HG03097 (cell line): ENCODE measurements at regions not wholly inside any gene's neighbourhood (a gene's known extent, or its start where the extent isn't known, plus 50 kb on each side); places are given as distances from the start of the nearest gene placed in this dataset.
"Not testable (repeated sequence)": the region's sequence is repeated elsewhere in the genome, so short reads cannot be mapped to it uniquely, and the experiment has no call there.

Source experiments
- ATAC-seq: cut with Tn5 transposase; IDR thresholded peaks from one replicate; pipeline ENCODE4 v1.9.1; 2021; ENCODE audit not compliant: unreplicated experiment, low FRiP score

- ATAC-seq: no peak
These were observed 968.4 kb upstream of the NRXN1 start for GRCh38 chr2:52000151-52000855.

DNA sequence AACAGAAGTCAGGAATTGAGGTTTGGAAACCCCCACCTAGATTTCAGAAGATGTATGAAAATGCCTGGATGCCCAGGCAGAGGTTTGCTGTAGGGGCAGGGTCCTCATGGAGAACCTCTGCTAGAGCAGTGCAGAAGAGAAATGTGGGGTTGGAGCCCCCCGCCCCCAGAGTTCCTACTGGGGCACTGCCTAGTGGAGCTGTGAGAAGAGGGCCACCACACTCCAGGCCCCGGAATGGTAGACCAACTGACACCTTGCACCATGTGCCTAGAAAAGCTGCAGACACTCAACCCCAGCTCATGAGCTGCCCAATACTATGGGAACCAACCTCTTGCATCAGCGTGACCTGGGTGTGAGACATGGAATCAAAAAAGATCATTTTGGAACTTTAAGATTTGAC, 967.0 kb upstream of the NRXN1 start:
- ATAC-seq: no peak

GRCh38 chr2:51997571-51997970, 965.6 kb upstream of the NRXN1 start:
- ATAC-seq: no peak

DNA sequence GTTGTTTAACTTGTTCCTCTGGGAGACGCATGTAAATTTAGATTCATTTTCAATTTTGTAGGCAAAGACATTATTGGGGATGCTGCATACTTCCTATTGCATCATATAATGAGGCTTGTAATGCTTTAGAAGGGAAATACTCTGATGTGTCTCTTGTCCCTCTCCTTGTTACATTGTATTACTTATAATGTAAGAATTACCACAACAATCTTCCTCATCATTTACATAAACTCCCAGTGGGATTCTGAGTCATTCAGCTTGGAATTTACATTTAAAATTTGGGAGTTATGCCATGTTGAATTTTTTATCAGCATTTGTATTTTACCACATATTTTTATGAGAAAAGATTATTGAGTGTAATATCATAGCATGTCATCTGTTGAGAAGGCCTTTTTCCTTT, 963.4 kb upstream of the NRXN1 start:
- no peak for ATAC-seq

DNA sequence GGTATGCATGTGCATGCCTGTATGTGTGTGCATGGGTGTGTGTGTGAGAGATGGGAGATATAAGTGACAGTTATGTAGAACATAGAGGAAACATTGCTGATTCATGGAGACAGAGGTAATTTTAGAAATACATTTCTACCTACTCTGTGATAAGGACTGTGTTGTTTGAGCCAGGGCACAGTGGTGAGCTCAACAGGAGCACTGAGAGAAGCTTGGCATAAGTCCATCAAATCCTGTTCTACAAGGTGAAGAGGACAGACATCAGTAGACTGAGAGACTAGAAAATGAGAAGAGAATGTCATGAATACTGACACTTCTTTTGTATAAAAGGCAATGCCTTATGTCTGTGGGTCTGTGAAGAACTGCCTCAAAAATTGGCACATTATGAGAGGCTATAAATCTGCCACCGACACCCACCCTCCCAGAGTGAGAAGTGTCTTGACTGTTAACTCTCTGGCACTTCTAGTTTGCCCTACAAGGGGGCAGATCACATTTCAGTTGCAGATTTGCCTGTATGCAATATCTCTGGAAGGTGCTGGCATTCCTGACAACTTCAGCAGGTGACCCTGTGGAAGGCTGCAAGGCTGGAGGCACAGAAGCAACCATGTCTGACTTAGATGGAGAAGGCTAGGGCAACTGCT, 962.3 kb upstream of the NRXN1 start:
- ATAC-seq: no peak

GRCh38 chr2:51990684-51991083, 958.8 kb upstream of the NRXN1 start:
- no peak for ATAC-seq

- ATAC-seq: no peak
These were observed 954.2 kb upstream of the NRXN1 start for GRCh38 chr2:51986101-51986500.

GRCh38 chr2:51981783-51982182, 949.9 kb upstream of the NRXN1 start:
- ATAC-seq: no peak

DNA sequence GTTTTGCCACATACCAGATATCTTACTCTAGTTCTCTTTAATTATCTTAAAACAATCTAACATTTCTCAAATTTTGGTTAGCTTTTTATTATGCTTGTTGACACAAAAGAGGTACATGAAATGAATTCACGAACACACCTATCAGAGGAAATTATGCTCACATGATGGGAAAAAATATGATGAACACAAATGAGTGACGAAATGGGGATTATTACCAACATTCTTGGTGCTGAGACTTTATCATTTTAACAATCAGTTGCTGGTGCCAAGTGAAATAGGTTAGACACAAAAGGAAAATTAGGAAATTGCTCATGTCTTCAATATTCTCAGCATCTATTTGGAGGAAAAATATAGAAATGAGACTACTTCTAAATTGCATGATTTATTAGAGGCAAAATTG, 944.7 kb upstream of the NRXN1 start:
- ATAC-seq: no peak

- no peak for ATAC-seq
These were observed 939.2 kb upstream of the NRXN1 start for GRCh38 chr2:51971136-51971535.

DNA sequence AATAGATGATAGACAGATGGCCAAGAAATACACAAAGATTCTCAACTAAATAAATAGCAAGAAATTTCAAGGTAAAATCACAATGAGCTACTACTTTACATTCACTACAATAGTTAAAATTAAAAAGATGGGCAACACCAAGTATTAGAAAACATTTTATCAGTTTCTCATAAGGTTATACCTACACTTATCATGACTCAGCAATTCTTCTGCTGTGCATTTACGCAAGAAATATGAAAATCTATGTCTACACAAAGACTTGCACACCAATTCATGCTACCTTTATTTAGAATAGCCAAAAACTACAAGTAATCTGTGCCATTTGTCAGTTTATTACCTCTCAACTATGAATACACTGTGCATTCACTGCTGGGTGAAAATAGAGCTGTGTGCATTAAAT, 937.4 kb upstream of the NRXN1 start:
- ATAC-seq: no peak

- ATAC-seq: no peak
These were observed 929.0 kb upstream of the NRXN1 start for GRCh38 chr2:51960841-51961335.

DNA sequence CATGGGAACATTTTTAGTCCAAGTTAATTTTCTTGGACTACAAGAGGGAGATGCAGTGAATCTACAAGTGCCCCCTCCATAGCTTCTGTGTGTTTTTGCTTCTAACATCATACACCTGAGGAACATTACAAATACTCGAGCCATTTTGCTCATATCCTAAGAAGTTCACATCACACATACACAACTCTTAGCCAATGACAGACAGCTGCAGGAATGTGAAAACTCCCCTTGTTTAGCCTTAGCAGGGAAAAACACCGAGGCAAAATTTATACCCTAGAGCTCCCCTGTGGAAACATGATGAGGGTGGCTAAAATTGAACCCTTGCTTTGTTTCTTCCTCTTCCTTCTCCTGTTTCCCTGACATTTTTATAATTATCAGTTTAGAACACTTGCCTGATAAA, 928.3 kb upstream of the NRXN1 start:
- no peak for ATAC-seq

DNA sequence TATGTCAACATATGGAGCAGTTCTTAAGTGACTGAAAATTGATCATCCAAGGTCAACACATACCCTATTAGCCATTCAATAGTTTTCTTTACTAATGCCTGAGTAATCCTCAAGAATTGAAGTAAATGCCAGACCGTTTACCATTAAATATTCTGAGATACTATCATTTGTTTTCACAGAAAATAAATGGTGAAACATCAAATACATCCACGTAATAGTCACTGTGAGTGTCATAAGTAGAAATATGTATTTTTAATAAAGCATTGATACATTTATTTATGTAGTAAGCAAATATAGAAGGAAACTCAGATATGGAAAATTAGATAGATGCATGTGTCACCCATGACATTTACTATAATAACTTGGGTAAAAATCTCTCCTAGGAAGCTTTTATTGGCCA, 927.8 kb upstream of the NRXN1 start:
- ATAC-seq: no peak

DNA sequence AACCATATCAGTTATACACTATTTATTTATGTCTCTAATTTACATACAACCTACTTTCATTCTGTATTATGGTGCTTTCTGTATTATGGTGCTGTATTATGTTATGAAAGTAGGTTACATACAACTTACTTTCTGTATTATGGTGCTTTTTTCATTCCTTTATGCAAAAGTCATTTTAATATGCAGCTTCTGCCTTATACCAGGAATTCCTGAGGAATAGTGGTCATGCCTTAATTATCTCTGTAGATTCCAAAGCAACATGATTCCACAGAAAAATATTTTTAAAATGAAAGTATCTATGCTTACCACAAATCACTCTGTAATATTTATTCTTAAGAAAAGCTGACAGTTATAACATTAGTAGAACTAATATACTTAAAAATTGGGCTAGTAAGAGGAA, 922.0 kb upstream of the NRXN1 start:
- no peak for ATAC-seq

GRCh38 chr2:51921076-51921475, 889.1 kb upstream of the NRXN1 start:
- no peak for ATAC-seq

GRCh38 chr2:51920509-51920908, 888.6 kb upstream of the NRXN1 start:
- no peak for ATAC-seq

DNA sequence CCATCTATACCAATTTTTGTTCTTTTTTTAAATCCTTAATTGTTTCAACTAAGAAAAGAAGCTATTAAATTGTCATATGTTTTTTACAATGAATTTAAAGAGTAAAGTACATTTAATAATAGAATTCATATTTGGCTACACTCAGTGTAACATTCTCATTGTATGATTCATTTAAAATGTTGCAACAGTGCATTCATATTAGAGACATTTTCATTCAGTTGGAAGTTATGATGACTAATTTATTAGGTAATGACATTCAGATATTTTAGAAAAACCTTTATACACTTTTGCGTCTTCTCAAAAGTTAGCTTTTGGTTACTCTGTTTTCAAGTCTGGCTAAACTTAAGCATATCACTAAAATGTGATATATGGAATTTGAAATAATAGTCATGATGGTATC, 887.5 kb upstream of the NRXN1 start:
- no peak for ATAC-seq

DNA sequence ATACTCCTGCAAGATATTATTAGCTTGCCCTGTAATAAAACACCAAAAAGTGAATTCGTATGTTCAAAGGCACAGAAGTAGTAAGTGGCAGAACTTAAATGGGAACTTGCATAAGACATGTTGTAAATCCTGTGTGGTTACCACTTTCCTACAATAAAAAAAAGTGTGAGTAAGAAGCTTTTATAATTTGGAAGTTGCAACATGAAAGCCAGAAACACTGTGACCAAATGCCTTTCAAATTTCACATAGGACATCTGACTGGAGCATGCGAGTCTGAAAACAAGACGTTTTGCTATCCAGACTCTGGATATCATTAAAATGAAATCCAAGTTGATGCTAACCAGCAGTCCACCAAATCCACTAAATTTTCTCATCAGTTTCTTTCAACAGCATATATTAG, 886.2 kb upstream of the NRXN1 start:
- ATAC-seq: no peak

GRCh38 chr2:51903728-51904127, 871.8 kb upstream of the NRXN1 start:
- no peak for ATAC-seq

DNA sequence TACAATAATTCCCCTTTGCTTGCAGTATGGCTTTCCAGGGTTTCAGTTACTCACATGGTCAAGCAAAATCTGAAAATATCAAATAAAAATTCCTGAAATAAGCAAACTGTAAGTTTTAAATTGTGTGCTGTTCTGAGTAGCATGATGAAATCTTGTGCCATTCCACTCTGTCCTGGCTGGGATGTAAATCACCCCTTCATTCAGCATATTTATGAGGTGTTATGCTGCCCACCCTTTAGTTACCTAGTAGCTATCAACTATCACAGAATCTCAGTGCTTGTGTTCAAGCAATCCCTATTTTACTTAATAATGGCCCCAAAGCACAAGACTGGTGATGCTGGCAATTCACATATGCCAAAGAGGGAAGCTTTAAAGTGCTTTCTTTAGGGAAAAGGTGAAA, 867.7 kb upstream of the NRXN1 start:
- ATAC-seq: no peak

DNA sequence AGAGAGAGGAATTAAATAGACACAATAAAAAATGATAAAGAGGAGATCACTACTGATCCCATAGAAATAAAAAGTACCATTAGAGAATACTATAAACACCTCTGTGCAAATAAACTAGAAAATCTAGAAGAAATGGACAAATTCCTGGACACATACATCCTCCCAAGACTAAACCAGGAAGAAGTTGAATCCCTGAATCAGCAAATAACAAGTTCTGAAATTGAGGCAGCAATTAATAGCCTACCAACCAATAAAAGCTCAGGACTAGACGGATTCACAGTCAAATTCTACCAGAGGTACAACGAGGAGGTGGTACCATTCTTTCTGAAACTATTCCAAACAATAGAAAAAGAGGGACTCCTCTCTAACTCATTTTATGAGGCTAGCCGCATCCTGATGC, 862.7 kb upstream of the NRXN1 start:
- not testable (repeated sequence) for ATAC-seq
